ENCODE measurements at regions not wholly inside any gene's neighbourhood (a gene's known extent, or its start where the extent isn't known, plus 50 kb on each side); places are given as distances from the start of the nearest gene placed in this dataset.

DNA sequence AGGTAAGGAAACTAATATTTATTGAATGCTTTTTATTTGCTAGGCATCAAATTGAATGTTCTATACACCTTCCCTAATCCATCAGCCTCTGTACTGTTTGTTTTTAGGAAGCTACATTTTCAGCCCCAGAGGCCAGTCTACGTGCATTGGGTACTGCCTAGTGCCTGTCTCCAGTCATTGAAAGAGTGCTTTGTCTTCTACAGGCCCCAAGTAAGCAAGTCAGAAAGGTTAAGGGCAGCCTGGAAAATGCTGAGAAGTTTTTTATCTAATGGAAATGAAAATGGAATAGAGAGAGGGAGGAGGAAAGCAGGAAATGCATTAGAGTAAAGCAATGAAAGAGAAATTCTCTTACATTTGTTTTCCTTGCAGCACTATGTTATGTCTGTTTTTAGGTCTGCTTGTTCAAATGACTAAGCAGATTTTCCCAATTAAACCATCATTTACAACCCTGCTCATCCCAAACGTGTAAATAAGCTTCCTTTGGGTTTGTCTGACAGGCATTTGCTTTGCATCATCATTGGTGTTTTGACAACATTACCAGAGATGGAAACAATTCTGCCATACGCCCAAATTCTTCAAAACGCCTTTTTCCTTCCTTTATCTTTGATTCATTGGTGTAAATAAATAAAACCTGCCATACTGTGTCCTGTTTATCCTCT, 116.0 kb upstream of the GOT2 start:
- TF ChIP-seq, protein P1, sequence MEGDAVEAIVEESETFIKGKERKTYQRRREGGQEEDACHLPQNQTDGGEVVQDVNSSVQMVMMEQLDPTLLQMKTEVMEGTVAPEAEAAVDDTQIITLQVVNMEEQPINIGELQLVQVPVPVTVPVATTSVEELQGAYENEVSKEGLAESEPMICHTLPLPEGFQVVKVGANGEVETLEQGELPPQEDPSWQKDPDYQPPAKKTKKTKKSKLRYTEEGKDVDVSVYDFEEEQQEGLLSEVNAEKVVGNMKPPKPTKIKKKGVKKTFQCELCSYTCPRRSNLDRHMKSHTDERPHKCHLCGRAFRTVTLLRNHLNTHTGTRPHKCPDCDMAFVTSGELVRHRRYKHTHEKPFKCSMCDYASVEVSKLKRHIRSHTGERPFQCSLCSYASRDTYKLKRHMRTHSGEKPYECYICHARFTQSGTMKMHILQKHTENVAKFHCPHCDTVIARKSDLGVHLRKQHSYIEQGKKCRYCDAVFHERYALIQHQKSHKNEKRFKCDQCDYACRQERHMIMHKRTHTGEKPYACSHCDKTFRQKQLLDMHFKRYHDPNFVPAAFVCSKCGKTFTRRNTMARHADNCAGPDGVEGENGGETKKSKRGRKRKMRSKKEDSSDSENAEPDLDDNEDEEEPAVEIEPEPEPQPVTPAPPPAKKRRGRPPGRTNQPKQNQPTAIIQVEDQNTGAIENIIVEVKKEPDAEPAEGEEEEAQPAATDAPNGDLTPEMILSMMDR (IDR thresholded peaks at IDR 0.05): no peak
- no peak for TF ChIP-seq POLR2A (IDR thresholded peaks at IDR 0.05)

Data from lower leg skin (tissue), 3 donors.